ENCODE measurements at regions not wholly inside any gene's neighbourhood (a gene's known extent, or its start where the extent isn't known, plus 50 kb on each side); places are given as distances from the start of the nearest gene placed in this dataset.
A peak's percentile ranks its signal among the peaks of the same experiment; 100 is the strongest.
"Not testable (repeated sequence)": the region's sequence is repeated elsewhere in the genome, so short reads cannot be mapped to it uniquely, and the experiment has no call there.

DNA sequence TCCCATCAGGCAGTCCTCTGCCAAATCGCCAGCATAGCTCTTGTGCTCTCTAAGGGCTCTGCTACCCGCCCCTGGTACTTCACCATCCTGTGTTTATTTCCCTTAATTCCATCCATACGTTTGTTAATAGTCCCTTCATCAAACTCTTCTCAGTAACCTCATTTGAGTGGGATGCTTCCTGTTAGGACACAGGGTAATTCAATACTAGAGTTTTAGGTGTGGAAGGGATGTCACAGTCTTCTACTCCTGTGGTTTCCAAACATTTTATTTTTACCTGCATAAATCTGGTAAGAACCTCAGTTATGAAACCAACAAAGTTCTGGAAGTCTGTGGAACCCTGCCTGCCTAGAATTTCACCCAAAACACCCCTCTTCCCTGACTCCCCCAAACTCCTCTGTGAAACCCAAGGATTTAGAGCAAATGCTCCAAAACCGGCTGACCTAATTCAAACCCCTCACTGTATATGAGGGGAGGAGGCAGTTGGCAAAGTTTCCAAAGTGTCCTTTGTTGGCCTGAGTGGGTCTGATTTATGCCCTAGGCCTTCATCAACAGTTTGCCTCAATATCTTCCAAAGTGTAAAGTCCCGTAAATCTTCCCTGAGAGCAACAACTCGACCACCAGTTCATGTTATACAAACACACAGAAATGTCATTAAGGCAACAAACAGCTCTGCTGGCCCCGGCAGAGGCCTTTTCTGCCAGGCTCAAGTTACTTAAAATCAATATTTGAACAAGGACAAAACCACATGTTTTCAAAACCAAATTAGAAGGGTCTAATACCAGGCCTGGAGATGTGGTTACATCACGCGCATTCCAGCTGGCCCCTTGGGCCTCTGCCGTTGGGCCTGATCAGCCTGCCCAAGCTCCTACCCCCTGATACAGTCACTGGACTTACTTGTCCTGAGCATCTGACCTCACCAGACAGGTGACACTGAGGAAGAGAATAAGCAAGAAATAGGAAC is 82.4 kb upstream of the FGGY start:
- H3K9me3 ChIP-seq (ENCODE audit: low read depth, low read length), result no peaks in the 10 kb centered on the region
- TF ChIP-seq, protein P1, sequence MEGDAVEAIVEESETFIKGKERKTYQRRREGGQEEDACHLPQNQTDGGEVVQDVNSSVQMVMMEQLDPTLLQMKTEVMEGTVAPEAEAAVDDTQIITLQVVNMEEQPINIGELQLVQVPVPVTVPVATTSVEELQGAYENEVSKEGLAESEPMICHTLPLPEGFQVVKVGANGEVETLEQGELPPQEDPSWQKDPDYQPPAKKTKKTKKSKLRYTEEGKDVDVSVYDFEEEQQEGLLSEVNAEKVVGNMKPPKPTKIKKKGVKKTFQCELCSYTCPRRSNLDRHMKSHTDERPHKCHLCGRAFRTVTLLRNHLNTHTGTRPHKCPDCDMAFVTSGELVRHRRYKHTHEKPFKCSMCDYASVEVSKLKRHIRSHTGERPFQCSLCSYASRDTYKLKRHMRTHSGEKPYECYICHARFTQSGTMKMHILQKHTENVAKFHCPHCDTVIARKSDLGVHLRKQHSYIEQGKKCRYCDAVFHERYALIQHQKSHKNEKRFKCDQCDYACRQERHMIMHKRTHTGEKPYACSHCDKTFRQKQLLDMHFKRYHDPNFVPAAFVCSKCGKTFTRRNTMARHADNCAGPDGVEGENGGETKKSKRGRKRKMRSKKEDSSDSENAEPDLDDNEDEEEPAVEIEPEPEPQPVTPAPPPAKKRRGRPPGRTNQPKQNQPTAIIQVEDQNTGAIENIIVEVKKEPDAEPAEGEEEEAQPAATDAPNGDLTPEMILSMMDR (IDR thresholded peaks at IDR 0.05; ENCODE audit: extremely low read depth, low read depth, low read length), result no peak
- peaks cover 10% of the 10 kb centered on the region for H3K4me1 ChIP-seq (ENCODE audit: insufficient read depth, low read length)
- H3K79me2 ChIP-seq (ENCODE audit: insufficient read depth, low read length), result no peaks in the 10 kb centered on the region
- no peak overlapping the region for H3K27ac ChIP-seq (ENCODE audit: low read depth, low read length)
- no peak overlapping the region for H3K4me2 ChIP-seq (ENCODE audit: insufficient read depth, low read length)
- H3K27me3 ChIP-seq (ENCODE audit: insufficient read depth, low read length), result no peaks in the 10 kb centered on the region
- DNase-seq (ENCODE audit: insufficient read length, low spot score, missing footprints), result no peak
- no peaks in the 10 kb centered on the region for H3K36me3 ChIP-seq (ENCODE audit: insufficient read depth, low read length)
- no peaks in the 10 kb centered on the region for H4K20me1 ChIP-seq (ENCODE audit: insufficient read depth, low read length)
- H2AFZ ChIP-seq (ENCODE audit: low read length), result peak overlapping the region; percentile 24
- no peak overlapping the region for H3K4me3 ChIP-seq (ENCODE audit: insufficient read depth, low read length)

DNA sequence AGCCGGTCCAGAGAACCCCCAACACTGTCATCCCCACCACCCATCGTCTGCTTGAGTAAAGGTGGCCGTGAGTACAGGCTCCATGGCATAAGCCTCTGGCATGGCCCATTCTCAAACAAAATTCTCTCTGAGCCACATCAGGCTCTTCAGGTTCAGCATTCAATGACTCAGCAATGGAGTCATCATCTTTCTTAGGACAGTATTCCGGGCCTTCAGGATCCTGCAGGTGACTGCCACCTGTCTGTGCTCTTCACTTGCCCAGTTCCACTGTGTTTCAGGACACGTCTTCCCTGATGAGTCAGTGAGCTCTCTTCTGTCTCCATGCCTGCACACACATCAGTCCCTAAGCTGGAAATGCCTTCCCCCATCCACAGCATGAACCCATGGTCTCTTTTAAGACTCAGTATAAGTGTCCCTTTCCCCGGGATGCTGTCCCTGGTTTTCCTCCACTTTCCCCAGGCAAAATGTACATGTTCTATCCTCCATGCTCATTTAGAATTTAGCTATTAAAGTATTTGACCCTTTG is 81.1 kb upstream of the FGGY start:
- H3K4me1 ChIP-seq (ENCODE audit: insufficient read depth, low read length), result peaks cover 10% of the 10 kb centered on the region
- no peak overlapping the region for H3K27ac ChIP-seq (ENCODE audit: low read depth, low read length)
- H3K9me3 ChIP-seq (ENCODE audit: low read depth, low read length), result no peaks in the 10 kb centered on the region
- H3K4me3 ChIP-seq (ENCODE audit: insufficient read depth, low read length), result no peak overlapping the region
- H3K27me3 ChIP-seq (ENCODE audit: insufficient read depth, low read length), result no peaks in the 10 kb centered on the region
- H2AFZ ChIP-seq (ENCODE audit: low read length), result no peak overlapping the region
- no peak overlapping the region for H3K4me2 ChIP-seq (ENCODE audit: insufficient read depth, low read length)
- H3K79me2 ChIP-seq (ENCODE audit: insufficient read depth, low read length), result no peaks in the 10 kb centered on the region
- no peak for DNase-seq (ENCODE audit: insufficient read length, low spot score, missing footprints)
- no peaks in the 10 kb centered on the region for H3K36me3 ChIP-seq (ENCODE audit: insufficient read depth, low read length)
- TF ChIP-seq, protein P1 (IDR thresholded peaks at IDR 0.05; ENCODE audit: extremely low read depth, low read depth, low read length), result no peak
- no peaks in the 10 kb centered on the region for H4K20me1 ChIP-seq (ENCODE audit: insufficient read depth, low read length)

DNA sequence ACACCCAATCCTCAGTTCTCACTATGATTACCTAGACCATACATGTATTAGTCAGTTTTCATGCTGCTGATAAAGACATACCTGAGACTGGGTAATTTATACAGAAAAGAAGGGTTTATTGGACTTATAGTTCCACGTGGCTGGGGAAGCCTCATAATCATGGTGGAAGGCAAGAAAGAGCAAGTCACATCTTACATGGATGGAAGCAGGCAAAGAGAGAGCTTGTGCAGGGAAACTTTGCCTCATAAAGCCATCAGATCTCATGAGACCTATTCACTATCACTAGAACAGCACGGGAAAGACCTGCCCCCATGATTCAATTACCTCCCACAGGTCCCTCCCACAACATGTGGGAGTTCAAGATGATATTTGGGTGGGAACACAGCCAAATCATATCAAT is 79.5 kb upstream of the FGGY start:
- DNase-seq (ENCODE audit: insufficient read length, low spot score, missing footprints); H3K27me3 ChIP-seq (ENCODE audit: insufficient read depth, low read length); H3K4me1 ChIP-seq (ENCODE audit: insufficient read depth, low read length); H3K4me2 ChIP-seq (ENCODE audit: insufficient read depth, low read length); H3K79me2 ChIP-seq (ENCODE audit: insufficient read depth, low read length); H3K4me3 ChIP-seq (ENCODE audit: insufficient read depth, low read length); H3K27ac ChIP-seq (ENCODE audit: low read depth, low read length); H4K20me1 ChIP-seq (ENCODE audit: insufficient read depth, low read length); H2AFZ ChIP-seq (ENCODE audit: low read length); H3K9me3 ChIP-seq (ENCODE audit: low read depth, low read length); H3K36me3 ChIP-seq (ENCODE audit: insufficient read depth, low read length): not testable (repeated sequence)

DNA sequence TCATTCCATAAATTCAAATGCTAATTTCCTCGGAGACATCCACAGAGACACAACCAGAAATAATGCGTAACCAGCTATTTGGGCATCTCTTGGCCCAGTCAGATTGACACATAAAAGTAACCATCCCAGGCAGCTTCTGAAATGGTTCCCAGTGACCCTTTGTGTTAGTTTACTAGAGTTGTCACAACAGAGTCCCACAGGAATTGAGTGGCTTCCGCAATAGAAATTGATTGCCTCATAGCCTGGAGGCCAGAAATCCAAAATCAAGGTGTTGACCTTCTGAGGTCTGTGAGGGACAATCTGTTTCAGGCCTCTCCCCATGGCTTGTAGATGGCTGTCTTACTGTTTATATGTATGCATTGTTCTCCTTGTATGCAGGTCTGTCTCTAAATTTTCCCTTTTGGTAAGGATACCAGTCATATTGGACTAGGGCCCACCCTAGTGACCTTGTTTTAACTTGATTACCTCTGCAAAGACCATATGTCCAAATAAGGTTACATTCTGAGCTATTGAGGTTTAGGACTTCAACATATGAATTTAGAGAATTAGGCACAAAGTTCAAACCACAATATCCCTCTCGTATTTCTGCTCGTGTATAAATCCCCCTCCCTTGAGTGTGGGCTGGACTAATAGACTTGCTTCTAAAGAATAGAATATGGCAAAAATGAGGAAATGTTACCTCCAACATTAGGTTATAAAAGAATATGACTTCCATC is 78.2 kb upstream of the FGGY start:
- Histone ChIP-seq H3K36me3 (ENCODE audit: insufficient read depth, low read length) (no peaks in the 10 kb centered on the region), H3K9me3 (ENCODE audit: low read depth, low read length) (no peaks in the 10 kb centered on the region), H3K27me3 (ENCODE audit: insufficient read depth, low read length) (no peaks in the 10 kb centered on the region), H3K4me1 (ENCODE audit: insufficient read depth, low read length) (peaks cover 10% of the 10 kb centered on the region), H4K20me1 (ENCODE audit: insufficient read depth, low read length) (no peaks in the 10 kb centered on the region), H3K4me3 (ENCODE audit: insufficient read depth, low read length) (no peak overlapping the region), H3K27ac (ENCODE audit: low read depth, low read length) (no peak overlapping the region), H3K4me2 (ENCODE audit: insufficient read depth, low read length) (no peak overlapping the region), H2AFZ (ENCODE audit: low read length) (no peak overlapping the region), H3K79me2 (ENCODE audit: insufficient read depth, low read length) (no peaks in the 10 kb centered on the region)
- DNase-seq (ENCODE audit: insufficient read length, low spot score, missing footprints), result no peak
- TF ChIP-seq, protein P1 (IDR thresholded peaks at IDR 0.05; ENCODE audit: extremely low read depth, low read depth, low read length), result no peak

All from osteoblast (primary cell).